RWPE2 (cell line): ENCODE measurements at regions not wholly inside any gene's neighbourhood (a gene's known extent, or its start where the extent isn't known, plus 50 kb on each side); places are given as distances from the start of the nearest gene placed in this dataset.

Experiments used
- ATAC-seq: fragments of 200-7000 bp; cut with Tn5 transposase; 3 replicates; pipeline ENCODE4 v1.9.1; 2021; ENCODE audit warnings: low read depth
- DNase-seq: peaks from one replicate; pipeline ENCODE4 v3.0.0-alpha.2; 2020; ENCODE audit warnings: low spot score
- H3K27ac ChIP-seq: fragments of 450-650 bp; 2 replicates; pipeline ENCODE4 v1.5.1; 2017; ENCODE audit warnings: mild to moderate bottlenecking; ENCODE audit not compliant: poor library complexity, severe bottlenecking
- H3K27me3 ChIP-seq: fragments of 250-450 bp; sonication (Bioruptor Pico); 2 replicates; pipeline ENCODE4 v1.5.1; 2021; ENCODE audit warnings: mild to moderate bottlenecking, moderate library complexity; ENCODE audit not compliant: insufficient read depth, poor library complexity, severe bottlenecking
- H3K36me3 ChIP-seq: fragments of 250-450 bp; sonication (Bioruptor Pico); 2 replicates; pipeline ENCODE4 v1.5.1; 2020; ENCODE audit warnings: low read depth, mild to moderate bottlenecking, moderate library complexity
- H3K4me1 ChIP-seq: fragments of 250-450 bp; sonication (Bioruptor Pico); 2 replicates; pipeline ENCODE4 v1.5.1; 2021; ENCODE audit warnings: mild to moderate bottlenecking, moderate library complexity; ENCODE audit not compliant: insufficient read depth, poor library complexity, severe bottlenecking
- H3K4me3 ChIP-seq: fragments of 250-450 bp; sonication (Bioruptor Pico); 2 replicates; pipeline ENCODE4 v1.5.1; 2021; ENCODE audit warnings: mild to moderate bottlenecking, moderate library complexity; ENCODE audit not compliant: severe bottlenecking
- H3K9me3 ChIP-seq: fragments of 250-450 bp; sonication (Bioruptor Pico); 2 replicates; pipeline ENCODE4 v1.5.1; 2021; ENCODE audit warnings: mild to moderate bottlenecking, moderate library complexity; ENCODE audit not compliant: severe bottlenecking
- CTCF ChIP-seq: fragments of 450-650 bp; IDR thresholded peaks from one replicate; pipeline ENCODE4 v1.5.1; 2017; ENCODE audit warnings: mild to moderate bottlenecking, moderate library complexity; ENCODE audit not compliant: poor library complexity, severe bottlenecking

GRCh38 chr1:116242741-116243140, 130.3 kb upstream of the ATP1A1 start:
- Histone ChIP-seq H3K27me3 (no peaks in the 10 kb centered on the region), H3K9me3 (no peaks in the 10 kb centered on the region), H3K4me3 (no peak overlapping the region), H3K27ac (no peak overlapping the region), H3K36me3 (no peaks in the 10 kb centered on the region), H3K4me1 (no peaks in the 10 kb centered on the region)
- ATAC-seq, result no peak
- no peak for DNase-seq
- TF ChIP-seq CTCF, result no peak

- H3K27ac ChIP-seq, result no peak overlapping the region
Observed at GRCh38 chr1:116243333-116244054, 129.6 kb upstream of the ATP1A1 start.

GRCh38 chr1:116246174-116246573, 126.9 kb upstream of the ATP1A1 start:
- Histone ChIP-seq H3K9me3 (no peaks in the 10 kb centered on the region), H3K27ac (no peak overlapping the region), H3K27me3 (no peaks in the 10 kb centered on the region), H3K36me3 (no peaks in the 10 kb centered on the region), H3K4me3 (no peak overlapping the region), H3K4me1 (no peaks in the 10 kb centered on the region)
- TF ChIP-seq CTCF, result no peak
- no peak for DNase-seq
- ATAC-seq, result no peak

More at GRCh38 chr1:116243333-116244054, 129.6 kb upstream of the ATP1A1 start:
- TF ChIP-seq CTCF, result no peak
- Histone ChIP-seq H3K4me3 (no peak overlapping the region), H3K4me1 (no peaks in the 10 kb centered on the region), H3K36me3 (no peaks in the 10 kb centered on the region), H3K27me3 (no peaks in the 10 kb centered on the region), H3K9me3 (no peaks in the 10 kb centered on the region)
- DNase-seq (no peak), ATAC-seq (no peak)

GRCh38 chr1:116252271-116252670, 120.8 kb upstream of the ATP1A1 start:
- ATAC-seq, result no peak
- no peak for TF ChIP-seq CTCF
- Histone ChIP-seq H3K9me3 (no peaks in the 10 kb centered on the region), H3K4me1 (peaks cover 4% of the 10 kb centered on the region), H3K36me3 (no peaks in the 10 kb centered on the region), H3K4me3 (no peak overlapping the region), H3K27ac (no peak overlapping the region), H3K27me3 (no peaks in the 10 kb centered on the region)
- DNase-seq, result no peak

GRCh38 chr1:116252785-116253184, 120.3 kb upstream of the ATP1A1 start:
- no peak for TF ChIP-seq CTCF
- Histone ChIP-seq H3K27me3 (no peaks in the 10 kb centered on the region), H3K27ac (no peak overlapping the region), H3K9me3 (no peaks in the 10 kb centered on the region), H3K36me3 (no peaks in the 10 kb centered on the region), H3K4me3 (no peak overlapping the region), H3K4me1 (peaks cover 4% of the 10 kb centered on the region)
- DNase-seq, result no peak
- no peak for ATAC-seq
